Endothelial cell of umbilical vein (primary cell): ENCODE measurements at regions not wholly inside any gene's neighbourhood (a gene's known extent, or its start where the extent isn't known, plus 50 kb on each side); places are given as distances from the start of the nearest gene placed in this dataset.

ENCODE experiments used
- BruUV-seq: library from RNA; stranded (reverse); fragments of 400-500 nt; replicated peaks from 2 replicates; lab custom pipeline; 2021; lab: Mats Ljungman, UMichigan
- CTCF ChIA-PET: fragments of 300-600, 350-600 bp; sonication (Branson Sonifier 250); formaldehyde crosslinking; loops from one replicate; lab custom pipeline; 2021; ENCODE audit warnings: antibody characterized with exemption, inconsistent platforms; lab: Charles Lee
- POLR2A ChIA-PET: fragments of 300-600, 350-600 bp; sonication (Branson Sonifier 250); formaldehyde crosslinking; loops from one replicate; lab custom pipeline; 2021; ENCODE audit warnings: antibody characterized with exemption, inconsistent platforms; lab: Charles Lee
- DNase-seq: peaks from one replicate; pipeline ENCODE4 v3.0.0-alpha.2; 2011; ENCODE audit warnings: low read depth, low spot score
- FAIRE-seq: peaks from 2 replicates; lab custom pipeline; 2011; peaks lifted over from hg19 to GRCh38; lab: Jason Lieb, UNC
- H2AFZ ChIP-seq: 2 replicates; pipeline ENCODE4 v1.6.0; 2012; ENCODE audit warnings: low read depth, low read length, control low read depth, inconsistent platforms
- H3K27ac ChIP-seq: 2 replicates; pipeline ENCODE4 v1.5.1; 2011; ENCODE audit warnings: low read depth, mild to moderate bottlenecking, control low read depth, low read length, moderate library complexity; ENCODE audit not compliant: insufficient read depth
- H3K27me3 ChIP-seq, 2 experiments: 2 replicates each; pipeline versions ENCODE4 v1.6.0 to v1.6.1; 2011; ENCODE audit warnings: low read length in 2 of 2, mixed read lengths in 1 of 2; ENCODE audit not compliant: control insufficient read depth in 2 of 2, insufficient read depth in 2 of 2
- H3K36me3 ChIP-seq, 2 experiments: 2 replicates in 1 of 2; 3 replicates in 1 of 2; pipeline ENCODE4 v1.5.1; 2011; ENCODE audit warnings: low read length in 2 of 2, mild to moderate bottlenecking in 1 of 2, moderate library complexity in 1 of 2; ENCODE audit not compliant: control insufficient read depth in 2 of 2, insufficient read depth in 2 of 2; ENCODE audit errors: extremely low read depth in 1 of 2
- H3K4me1 ChIP-seq: 3 replicates; pipeline ENCODE4 v1.5.1; 2011; ENCODE audit warnings: mild to moderate bottlenecking, low read length; ENCODE audit not compliant: control insufficient read depth, insufficient read depth; ENCODE audit errors: extremely low read depth
- H3K4me2 ChIP-seq: 2 replicates; pipeline ENCODE4 v1.6.1; 2011; ENCODE audit warnings: low read length, control low read depth, mixed read lengths; ENCODE audit not compliant: insufficient read depth
- H3K4me3 ChIP-seq, 3 experiments: fragments of 200-600 bp in 1 of 3; sonication (generic), shearing (Covaris generic) in 1 of 3; replicated peaks in 1 of 3; 2 replicates each; pipeline ENCODE4 v1.5.1; 2011 to 2016; ENCODE audit warnings: control low read depth in 3 of 3, low read length in 3 of 3, mild to moderate bottlenecking in 2 of 3, inconsistent platforms in 1 of 3, low read depth in 1 of 3, moderate library complexity in 1 of 3; ENCODE audit not compliant: insufficient read depth in 1 of 3
- H3K79me2 ChIP-seq: 2 replicates; pipeline ENCODE4 v1.6.0; 2012; ENCODE audit warnings: low read length, inconsistent platforms; ENCODE audit not compliant: control insufficient read depth, insufficient read depth
- H3K9ac ChIP-seq: replicated peaks from 2 replicates; pipeline ENCODE3; 2011; ENCODE audit warnings: low read length, control low read depth; ENCODE audit not compliant: insufficient read depth; ENCODE audit errors: extremely low read depth
- H3K9me1 ChIP-seq: replicated peaks from 3 replicates; pipeline ENCODE4 v1.6.0; 2011; ENCODE audit warnings: mild to moderate bottlenecking, low read length; ENCODE audit not compliant: control insufficient read depth, insufficient read depth; ENCODE audit errors: extremely low read depth
- H3K9me3 ChIP-seq: replicated peaks from 2 replicates; pipeline ENCODE4 v1.5.1; 2012; ENCODE audit warnings: low read length, inconsistent platforms; ENCODE audit not compliant: control insufficient read depth, insufficient read depth
- H4K20me1 ChIP-seq: replicated peaks from 2 replicates; pipeline ENCODE3; 2011; ENCODE audit warnings: mild to moderate bottlenecking, low read length; ENCODE audit not compliant: control insufficient read depth, insufficient read depth; ENCODE audit errors: extremely low read depth
- EZH2 ChIP-seq: IDR thresholded peaks from 2 replicates; pipeline ENCODE4 v1.6.1; 2012; ENCODE audit warnings: borderline replicate concordance, low read depth, mild to moderate bottlenecking, moderate library complexity, low read length, inconsistent platforms; ENCODE audit not compliant: severe bottlenecking
- FOS ChIP-seq: IDR thresholded peaks from 2 replicates; pipeline ENCODE4 v1.6.1; 2011; ENCODE audit warnings: mild to moderate bottlenecking, low read length, moderate library complexity, borderline replicate concordance; ENCODE audit not compliant: insufficient read depth
- GATA2 ChIP-seq: IDR thresholded peaks from 2 replicates; pipeline ENCODE4 v1.7.0; 2011; ENCODE audit warnings: low read depth, mild to moderate bottlenecking, moderate library complexity, mixed read lengths, low read length; ENCODE audit not compliant: insufficient read length, insufficient read depth
- JUN ChIP-seq: IDR thresholded peaks from 2 replicates; pipeline ENCODE4 v1.6.1; 2011; ENCODE audit warnings: borderline replicate concordance, low read depth; ENCODE audit not compliant: insufficient read length, insufficient read depth
- MYC ChIP-seq: IDR thresholded peaks from one replicate; pipeline ENCODE4 v1.6.1; 2011; ENCODE audit warnings: mild to moderate bottlenecking, low read depth, low read length
- POLR2A ChIP-seq: IDR thresholded peaks from 2 replicates; pipeline ENCODE4 v1.6.1; 2012; ENCODE audit warnings: low read depth, mild to moderate bottlenecking, control low read depth, low read length
- POLR2AphosphoS5 ChIP-seq: IDR thresholded peaks from 2 replicates; pipeline ENCODE4 v1.6.1; 2012; ENCODE audit warnings: low read depth, mild to moderate bottlenecking, control low read depth, low read length, moderate library complexity; ENCODE audit not compliant: insufficient read depth
- dilution Hi-C: fragments of 300-500 bp; cut with MboI; formaldehyde crosslinking; loops from one replicate; pipeline ENCODE4 v1.15.0; 2019; ENCODE audit warnings: low sequenced_read_pairs; ENCODE audit not compliant: extremely low pct_ligation_motif_present
- intact Hi-C: fragments of 100-400 bp; cut with micrococcal nuclease; formaldehyde crosslinking; loops from one replicate; pipeline ENCODE4 v1.10.0; 2022
- TF ChIP-seq, protein P1 (sequence below): IDR thresholded peaks from 2 replicates; pipeline ENCODE4 v1.6.1; 2011; ENCODE audit not compliant: insufficient read depth, insufficient read length
- TF ChIP-seq, protein P2 (sequence below), 2 donors: IDR thresholded peaks; 1 replicate in 1 of 2; 2 replicates in 1 of 2; pipeline ENCODE4 v1.5.1; 2011; ENCODE audit warnings: low read length in 2 of 2, mild to moderate bottlenecking in 2 of 2, moderate library complexity in 2 of 2, control low read depth in 1 of 2, inconsistent platforms in 1 of 2, low read depth in 1 of 2; ENCODE audit not compliant: insufficient read depth in 1 of 2; ENCODE audit errors: extremely low read depth in 1 of 2

- DNase-seq (no peak), FAIRE-seq (no peak)
- Histone ChIP-seq H3K27me3 (no peaks in the 10 kb centered on the region), H3K9ac (no peak overlapping the region), H4K20me1 (no peaks in the 10 kb centered on the region), H3K36me3 (no peaks in the 10 kb centered on the region), H2AFZ (peak overlapping the region; percentile 89), H3K79me2 (no peaks in the 10 kb centered on the region), H3K27ac (peak overlapping the region; percentile 15), H3K9me3 (no peaks in the 10 kb centered on the region), H3K4me1 (peaks cover 44% of the 10 kb centered on the region), H3K4me3 (no peak overlapping the region), H3K9me1 (no peaks in the 10 kb centered on the region), H3K4me2 (no peak overlapping the region)
- TF ChIP-seq FOS (no peak), POLR2A (no peak), JUN (no peak), POLR2AphosphoS5 (no peak), EZH2 (no peak), MYC (no peak), GATA2 (no peak)
- TF ChIP-seq, protein P1, sequence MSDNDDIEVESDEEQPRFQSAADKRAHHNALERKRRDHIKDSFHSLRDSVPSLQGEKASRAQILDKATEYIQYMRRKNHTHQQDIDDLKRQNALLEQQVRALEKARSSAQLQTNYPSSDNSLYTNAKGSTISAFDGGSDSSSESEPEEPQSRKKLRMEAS = no peak
- TF ChIP-seq, protein P2, sequence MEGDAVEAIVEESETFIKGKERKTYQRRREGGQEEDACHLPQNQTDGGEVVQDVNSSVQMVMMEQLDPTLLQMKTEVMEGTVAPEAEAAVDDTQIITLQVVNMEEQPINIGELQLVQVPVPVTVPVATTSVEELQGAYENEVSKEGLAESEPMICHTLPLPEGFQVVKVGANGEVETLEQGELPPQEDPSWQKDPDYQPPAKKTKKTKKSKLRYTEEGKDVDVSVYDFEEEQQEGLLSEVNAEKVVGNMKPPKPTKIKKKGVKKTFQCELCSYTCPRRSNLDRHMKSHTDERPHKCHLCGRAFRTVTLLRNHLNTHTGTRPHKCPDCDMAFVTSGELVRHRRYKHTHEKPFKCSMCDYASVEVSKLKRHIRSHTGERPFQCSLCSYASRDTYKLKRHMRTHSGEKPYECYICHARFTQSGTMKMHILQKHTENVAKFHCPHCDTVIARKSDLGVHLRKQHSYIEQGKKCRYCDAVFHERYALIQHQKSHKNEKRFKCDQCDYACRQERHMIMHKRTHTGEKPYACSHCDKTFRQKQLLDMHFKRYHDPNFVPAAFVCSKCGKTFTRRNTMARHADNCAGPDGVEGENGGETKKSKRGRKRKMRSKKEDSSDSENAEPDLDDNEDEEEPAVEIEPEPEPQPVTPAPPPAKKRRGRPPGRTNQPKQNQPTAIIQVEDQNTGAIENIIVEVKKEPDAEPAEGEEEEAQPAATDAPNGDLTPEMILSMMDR (IDR thresholded peaks at IDR 0.05; ENCODE audit: extremely low read depth in 1 of 2, insufficient read depth in 1 of 2, low read depth in 1 of 2, low read length in 2 of 2) = no peak
- intact Hi-C loops (loop anchor here (10.0 kb wide), 1 partner anchor 726 kb away; the partner anchor contains the start of gene STAMBPL1), dilution Hi-C loops (no loop called here)
- POLR2A ChIA-PET = no interaction called here
- BruUV-seq = no TSS peak
- CTCF ChIA-PET = interaction anchor here (0.6 to 0.8 kb wide), 2 partner anchors 8 to 230 kb away, joined by 3 read pairs; no protein-coding TSS in a partner anchor
These were observed 295.9 kb downstream of the PTEN start for GRCh38 chr10:88159127-88159829.
